GM23248 (cell line): ENCODE measurements at regions not wholly inside any gene's neighbourhood (a gene's known extent, or its start where the extent isn't known, plus 50 kb on each side); places are given as distances from the start of the nearest gene placed in this dataset. TPM values are rescaled to one million over a fixed set of nuclear protein-coding genes. Genes with fewer than 3 reads are reported as not detected.
"Not testable (repeated sequence)": the region's sequence is repeated elsewhere in the genome, so short reads cannot be mapped to it uniquely, and the experiment has no call there.

Experiments used
- DNase-seq: peaks from one replicate; pipeline ENCODE4 v3.0.0-alpha.2; 2015
- H2AFZ ChIP-seq: fragments of 200-600 bp; sonication (generic); 2 replicates; pipeline ENCODE4 v1.6.1; 2016; ENCODE audit warnings: antibody characterized with exemption
- H3F3A ChIP-seq: fragments of 200-600 bp; sonication (generic); 2 replicates; pipeline ENCODE4 v1.6.1; 2016; ENCODE audit warnings: mild to moderate bottlenecking, antibody characterized with exemption, mixed run types; ENCODE audit not compliant: insufficient read depth
- H3K27ac ChIP-seq: fragments of 200-600 bp; sonication (generic); 2 replicates; pipeline ENCODE4 v1.5.1; 2016; ENCODE audit warnings: mild to moderate bottlenecking
- H3K27me3 ChIP-seq: fragments of 200-600 bp; sonication (generic); replicated peaks from 2 replicates; pipeline ENCODE4 v1.6.1; 2016; ENCODE audit warnings: mild to moderate bottlenecking; ENCODE audit not compliant: insufficient read depth
- H3K36me3 ChIP-seq: fragments of 200-600 bp; sonication (generic); 2 replicates; pipeline ENCODE4 v1.6.1; 2016; ENCODE audit warnings: low read depth, mild to moderate bottlenecking
- H3K4me1 ChIP-seq: fragments of 200-600 bp; sonication (generic); 2 replicates; pipeline ENCODE4 v1.6.1; 2016; ENCODE audit warnings: mild to moderate bottlenecking; ENCODE audit not compliant: insufficient read depth
- H3K4me2 ChIP-seq: fragments of 200-600 bp; sonication (generic); one replicate; pipeline ENCODE4 v1.6.1; 2016; ENCODE audit warnings: mild to moderate bottlenecking; ENCODE audit not compliant: unreplicated experiment
- H3K4me3 ChIP-seq: fragments of 200-600 bp; sonication (generic); 2 replicates; pipeline ENCODE4 v1.5.1; 2016; ENCODE audit warnings: mild to moderate bottlenecking
- H3K79me2 ChIP-seq: fragments of 200-600 bp; sonication (generic); 2 replicates; pipeline ENCODE4 v1.6.1; 2016; ENCODE audit warnings: mild to moderate bottlenecking; ENCODE audit not compliant: insufficient read depth
- H3K9ac ChIP-seq: fragments of 200-600 bp; sonication (generic); 2 replicates; pipeline ENCODE4 v1.6.1; 2016; ENCODE audit warnings: mild to moderate bottlenecking
- H3K9me2 ChIP-seq: fragments of 200-600 bp; sonication (generic); 2 replicates; pipeline ENCODE4 v1.6.1; 2016; ENCODE audit warnings: mixed run types, mild to moderate bottlenecking, moderate library complexity; ENCODE audit not compliant: insufficient read depth
- H3K9me3 ChIP-seq: fragments of 200-600 bp; sonication (generic); one replicate; pipeline ENCODE4 v1.6.1; 2017; ENCODE audit warnings: low read depth
- H4K20me1 ChIP-seq: fragments of 200-600 bp; sonication (generic); 2 replicates; pipeline ENCODE4 v1.6.0; 2016; ENCODE audit not compliant: insufficient read depth
- WGBS, 2 experiments: methylation state at CpG; one replicate each; pipeline ENCODE4 v1.1.6; 2015 to 2017; ENCODE audit warnings: low lambda C conversion rate in 2 of 2, low coverage in 1 of 2; ENCODE audit errors: missing lambda C conversion rate in 2 of 2; 5-methylcytosine and 5-hydroxymethylcytosine counted together
- in situ Hi-C: fragments of 300-500 bp; cut with MboI; formaldehyde crosslinking; loops from 2 replicates; pipeline ENCODE4 v1.15.0; 2020
- small RNA-seq: library from RNA; depleted of rRNA; stranded (forward); fragments of <200 nt; gene quantifications from one replicate; pipeline ENCODE3, GENCODE V24; 2014; ENCODE audit warnings: low read depth, low replicate concordance

- H3K36me3 ChIP-seq, H3K9ac ChIP-seq, H3K4me1 ChIP-seq, H3K4me2 ChIP-seq, H3K27ac ChIP-seq, DNase-seq, H3K79me2 ChIP-seq, H3F3A ChIP-seq, H3K9me3 ChIP-seq, H4K20me1 ChIP-seq, H3K27me3 ChIP-seq, H3K4me3 ChIP-seq, H3K9me2 ChIP-seq, H2AFZ ChIP-seq: not testable (repeated sequence)
- WGBS, 2 experiments, result no CpG with 5 or more reads among the region's 37 CpGs
- in situ Hi-C loops, result loop anchor here (25.0 kb wide), 1 partner anchor 262 kb away; the partner anchor contains the start of gene RND2
Measured at GRCh38 chr17:43299300-43300076, 65.7 kb upstream of the RNU2-1 start.

- not testable (repeated sequence) for H3K4me2 ChIP-seq, H3K27me3 ChIP-seq
Measured at GRCh38 chr17:43289670-43290069, 55.9 kb upstream of the RNU2-1 start.

GRCh38 chr17:43283606-43284005 lies 49.8 kb upstream of the RNU2-1 start:
- H3F3A ChIP-seq, H3K9me3 ChIP-seq, H2AFZ ChIP-seq, H3K9ac ChIP-seq, H3K79me2 ChIP-seq, H3K4me3 ChIP-seq, H3K4me1 ChIP-seq, H3K4me2 ChIP-seq, H3K27ac ChIP-seq, in situ Hi-C loops, H3K9me2 ChIP-seq, H4K20me1 ChIP-seq, DNase-seq, H3K36me3 ChIP-seq, H3K27me3 ChIP-seq: not testable (repeated sequence)
- WGBS, 2 experiments, result no CpG with 5 or more reads among the region's 15 CpGs

More at GRCh38 chr17:43289670-43290069, 55.9 kb upstream of the RNU2-1 start:
- H3K36me3 ChIP-seq, H4K20me1 ChIP-seq, H3K79me2 ChIP-seq, H3K9me2 ChIP-seq, in situ Hi-C loops, H3K9ac ChIP-seq, DNase-seq, H3K9me3 ChIP-seq, H3K4me3 ChIP-seq, H2AFZ ChIP-seq, H3K27ac ChIP-seq, H3K4me1 ChIP-seq, H3F3A ChIP-seq: not testable (repeated sequence)
- no CpG with 5 or more reads among the region's 11 CpGs for WGBS, 2 experiments

Small RNAs in the stretch of these regions (small RNA-seq; reads per million reads assigned to genes)
- not detected for gene RF00004
